Nephron (organoid): ENCODE measurements at regions not wholly inside any gene's neighbourhood (a gene's known extent, or its start where the extent isn't known, plus 50 kb on each side); places are given as distances from the start of the nearest gene placed in this dataset.

ENCODE experiments used
- H3K27ac Mint-ChIP-seq, 3 experiments: 2 replicates each; pipeline ENCODE4 v1.8.0; 2020; ENCODE audit warnings: mixed read lengths in 3 of 3, mild to moderate bottlenecking in 2 of 3, moderate library complexity in 1 of 3
- H3K27me3 Mint-ChIP-seq: 2 replicates; pipeline ENCODE4 v1.8.0; 2021; ENCODE audit warnings: low read depth, mild to moderate bottlenecking, moderate library complexity, mixed read lengths
- H3K36me3 Mint-ChIP-seq: 2 replicates; pipeline ENCODE4 v1.8.0; 2020; ENCODE audit warnings: low read depth, mixed read lengths
- H3K4me1 Mint-ChIP-seq: 2 replicates; pipeline ENCODE4 v1.8.0; 2020; ENCODE audit warnings: mixed read lengths
- H3K4me3 Mint-ChIP-seq, 3 experiments: 2 replicates each; pipeline ENCODE4 v1.8.0; 2020; ENCODE audit warnings: mild to moderate bottlenecking in 3 of 3, mixed read lengths in 3 of 3, moderate library complexity in 2 of 3
- H3K9me3 Mint-ChIP-seq: 2 replicates; pipeline ENCODE4 v1.8.0; 2020; ENCODE audit warnings: mixed read lengths
- CTCF ChIP-seq, 3 experiments: fragments of 200-600 bp; sonication (generic); IDR thresholded peaks; one replicate each; pipeline ENCODE4 v1.5.0; 2021; ENCODE audit warnings: antibody characterized with exemption in 3 of 3; ENCODE audit not compliant: unreplicated experiment in 3 of 3

GRCh38 chr13:65868884-65869283 is 1361.3 kb downstream of the PCDH9 start:
- Mint-ChIP-seq H3K9me3 (peaks cover 2% of the 10 kb centered on the region), H3K27ac (no peak overlapping the region), H3K36me3 (no peaks in the 10 kb centered on the region), H3K27me3 (no peaks in the 10 kb centered on the region), H3K4me1 (no peaks in the 10 kb centered on the region), H3K4me3 (no peak overlapping the region)
- TF ChIP-seq CTCF (IDR thresholded peaks at IDR 0.05; ENCODE audit: unreplicated experiment in 3 of 3): no peak

- Mint-ChIP-seq H3K36me3 (no peaks in the 10 kb centered on the region), H3K9me3 (peaks cover 2% of the 10 kb centered on the region), H3K4me3 (no peak overlapping the region), H3K27me3 (no peaks in the 10 kb centered on the region), H3K4me1 (no peaks in the 10 kb centered on the region), H3K27ac (no peak overlapping the region)
- no peak for TF ChIP-seq CTCF (IDR thresholded peaks at IDR 0.05; ENCODE audit: unreplicated experiment in 3 of 3)
Observed at GRCh38 chr13:65868099-65868498, 1362.0 kb downstream of the PCDH9 start.

- H3K27ac Mint-ChIP-seq: no peak overlapping the region
- no peaks in the 10 kb centered on the region for H3K4me1 Mint-ChIP-seq
- no peaks in the 10 kb centered on the region for H3K27me3 Mint-ChIP-seq
- H3K4me3 Mint-ChIP-seq: no peak overlapping the region
- H3K36me3 Mint-ChIP-seq: no peaks in the 10 kb centered on the region
- H3K9me3 Mint-ChIP-seq: peaks cover 2% of the 10 kb centered on the region
- no peak for TF ChIP-seq CTCF (IDR thresholded peaks at IDR 0.05; ENCODE audit: unreplicated experiment in 3 of 3)
Observed at GRCh38 chr13:65866138-65866537, 1364.0 kb downstream of the PCDH9 start.

GRCh38 chr13:65865206-65865605 is 1364.9 kb downstream of the PCDH9 start:
- H3K4me3 Mint-ChIP-seq: no peak overlapping the region
- no peaks in the 10 kb centered on the region for H3K4me1 Mint-ChIP-seq
- H3K36me3 Mint-ChIP-seq: no peaks in the 10 kb centered on the region
- H3K27ac Mint-ChIP-seq: no peak overlapping the region
- H3K27me3 Mint-ChIP-seq: no peaks in the 10 kb centered on the region
- H3K9me3 Mint-ChIP-seq: peaks cover 2% of the 10 kb centered on the region
- TF ChIP-seq CTCF (IDR thresholded peaks at IDR 0.05; ENCODE audit: unreplicated experiment in 3 of 3): no peak

DNA sequence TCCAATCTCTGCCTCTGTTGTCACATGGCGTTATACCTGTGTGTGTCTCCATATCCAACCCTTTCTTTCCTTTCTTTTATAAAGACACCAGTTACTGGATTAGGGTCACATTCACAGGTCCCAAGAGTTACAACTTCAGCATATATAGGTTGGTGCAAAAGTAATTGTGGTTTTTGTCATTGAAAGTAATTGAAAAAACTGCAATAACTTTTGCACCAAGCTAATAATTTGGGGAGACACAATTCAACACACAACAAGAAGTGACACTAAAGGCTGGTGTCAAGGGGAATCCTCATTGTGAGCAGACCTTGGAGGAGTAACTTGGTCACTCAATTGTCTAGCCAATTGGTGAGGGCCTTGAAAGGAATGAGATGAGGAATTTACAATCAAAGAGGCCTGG is 1366.1 kb downstream of the PCDH9 start:
- TF ChIP-seq CTCF (IDR thresholded peaks at IDR 0.05; ENCODE audit: unreplicated experiment in 3 of 3): no peak
- H3K4me3 Mint-ChIP-seq: no peak overlapping the region
- H3K27ac Mint-ChIP-seq: no peak overlapping the region
- H3K36me3 Mint-ChIP-seq: no peaks in the 10 kb centered on the region
- no peaks in the 10 kb centered on the region for H3K27me3 Mint-ChIP-seq
- peaks cover 2% of the 10 kb centered on the region for H3K9me3 Mint-ChIP-seq
- no peaks in the 10 kb centered on the region for H3K4me1 Mint-ChIP-seq

GRCh38 chr13:65860306-65860705 is 1369.8 kb downstream of the PCDH9 start:
- no peaks in the 10 kb centered on the region for H3K4me1 Mint-ChIP-seq
- H3K27ac Mint-ChIP-seq: no peak overlapping the region
- no peaks in the 10 kb centered on the region for H3K27me3 Mint-ChIP-seq
- peaks cover 2% of the 10 kb centered on the region for H3K9me3 Mint-ChIP-seq
- no peak overlapping the region for H3K4me3 Mint-ChIP-seq
- no peak for TF ChIP-seq CTCF (IDR thresholded peaks at IDR 0.05; ENCODE audit: unreplicated experiment in 3 of 3)
- no peaks in the 10 kb centered on the region for H3K36me3 Mint-ChIP-seq
